H9 (cell line): ENCODE measurements at regions not wholly inside any gene's neighbourhood (a gene's known extent, or its start where the extent isn't known, plus 50 kb on each side); places are given as distances from the start of the nearest gene placed in this dataset.

Experiments
- DNase-seq: peaks from one replicate; pipeline ENCODE4 v3.0.0-alpha.2; 2017
- H2AFZ ChIP-seq: one replicate; pipeline ENCODE4 v1.6.1; 2013; ENCODE audit warnings: mild to moderate bottlenecking, low read length, control low read depth, moderate library complexity
- H2AK5ac ChIP-seq: 2 replicates; pipeline ENCODE4 v1.6.1; 2013; ENCODE audit warnings: low read length, control low read depth, mixed read lengths; ENCODE audit not compliant: insufficient read length
- H2BK120ac ChIP-seq: one replicate; pipeline ENCODE4 v1.6.1; 2013; ENCODE audit warnings: low read depth, mild to moderate bottlenecking, low read length, control low read depth, inconsistent platforms; ENCODE audit not compliant: poor library complexity, severe bottlenecking
- H2BK12ac ChIP-seq: 2 replicates; pipeline ENCODE4 v1.6.1; 2013; ENCODE audit warnings: low read length, control low read depth, mixed read lengths, low read depth; ENCODE audit not compliant: insufficient read length
- H2BK15ac ChIP-seq: 2 replicates; pipeline ENCODE4 v1.6.1; 2013; ENCODE audit warnings: low read depth, low read length, control low read depth
- H2BK20ac ChIP-seq: one replicate; pipeline ENCODE4 v1.6.1; 2013; ENCODE audit warnings: low read depth, mild to moderate bottlenecking, low read length, control low read depth, inconsistent platforms; ENCODE audit not compliant: poor library complexity, severe bottlenecking
- H2BK5ac ChIP-seq: 2 replicates; pipeline ENCODE4 v1.6.1; 2013; ENCODE audit warnings: low read length, control low read depth, mixed read lengths; ENCODE audit not compliant: insufficient read length
- H3K14ac ChIP-seq: 2 replicates; pipeline ENCODE4 v1.6.1; 2013; ENCODE audit warnings: low read length, control low read depth; ENCODE audit not compliant: insufficient read depth
- H3K18ac ChIP-seq: 2 replicates; pipeline ENCODE4 v1.6.1; 2013; ENCODE audit warnings: low read depth, mild to moderate bottlenecking, mixed read lengths, low read length, control low read depth; ENCODE audit not compliant: insufficient read length
- H3K23ac ChIP-seq: 2 replicates; pipeline ENCODE4 v1.6.1; 2013; ENCODE audit warnings: low read length, control low read depth, mixed read lengths, low read depth; ENCODE audit not compliant: insufficient read length
- H3K23me2 ChIP-seq: 2 replicates; pipeline ENCODE4 v1.6.1; 2013; ENCODE audit warnings: low read depth, mild to moderate bottlenecking, mixed read lengths, low read length, control low read depth; ENCODE audit not compliant: insufficient read length, poor library complexity, severe bottlenecking
- H3K27ac ChIP-seq: 2 replicates; pipeline ENCODE4 v1.5.1; 2013; ENCODE audit warnings: low read length, control low read depth, mixed read lengths, low read depth; ENCODE audit not compliant: insufficient read length
- H3K27me3 ChIP-seq: 2 replicates; pipeline ENCODE4 v1.6.1; 2013; ENCODE audit warnings: low read length, control low read depth, inconsistent platforms; ENCODE audit not compliant: insufficient read depth
- H3K4ac ChIP-seq: 2 replicates; pipeline ENCODE4 v1.6.1; 2013; ENCODE audit warnings: low read depth, mild to moderate bottlenecking, control low read depth, inconsistent platforms, low read length, moderate library complexity
- H3K4me1 ChIP-seq: 2 replicates; pipeline ENCODE4 v1.6.1; 2013; ENCODE audit warnings: low read length, control low read depth, inconsistent platforms; ENCODE audit not compliant: insufficient read depth
- H3K4me2 ChIP-seq: 2 replicates; pipeline ENCODE4 v1.6.1; 2013; ENCODE audit warnings: low read length, control low read depth, mixed read lengths; ENCODE audit not compliant: insufficient read length, insufficient read depth
- H3K56ac ChIP-seq: 2 replicates; pipeline ENCODE4 v1.6.1; 2013; ENCODE audit warnings: low read depth, mild to moderate bottlenecking, mixed read lengths, low read length, control low read depth; ENCODE audit not compliant: insufficient read length
- H3K79me1 ChIP-seq: 2 replicates; pipeline ENCODE4 v1.6.1; 2013; ENCODE audit warnings: low read depth, mild to moderate bottlenecking, moderate library complexity, low read length, control low read depth, inconsistent platforms; ENCODE audit not compliant: insufficient read depth, poor library complexity, severe bottlenecking
- H3K79me2 ChIP-seq: 2 replicates; pipeline ENCODE4 v1.6.1; 2013; ENCODE audit warnings: low read length, control low read depth, inconsistent platforms; ENCODE audit not compliant: insufficient read depth
- H3K9ac ChIP-seq: 2 replicates; pipeline ENCODE4 v1.6.1; 2013; ENCODE audit warnings: low read length, control low read depth, mixed read lengths; ENCODE audit not compliant: insufficient read length; ENCODE audit errors: extremely low read depth
- H3K9me3 ChIP-seq: one replicate; pipeline ENCODE4 v1.6.1; 2013; ENCODE audit warnings: low read depth, low read length, inconsistent platforms; ENCODE audit not compliant: control insufficient read depth
- H3T11ph ChIP-seq: one replicate; pipeline ENCODE4 v1.6.1; 2013; ENCODE audit warnings: mild to moderate bottlenecking, low read length, control low read depth, inconsistent platforms
- H4K20me1 ChIP-seq: one replicate; pipeline ENCODE4 v1.6.1; 2013; ENCODE audit not compliant: control insufficient read depth, insufficient read length, insufficient read depth
- H4K5ac ChIP-seq: 2 replicates; pipeline ENCODE4 v1.6.1; 2013; ENCODE audit warnings: low read depth, mild to moderate bottlenecking, mixed read lengths, low read length, control low read depth; ENCODE audit not compliant: insufficient read length
- H4K8ac ChIP-seq: replicated peaks from 2 replicates; pipeline ENCODE4 v1.6.1; 2013; ENCODE audit warnings: low read length, control low read depth, mixed read lengths, low read depth; ENCODE audit not compliant: insufficient read length
- H4K91ac ChIP-seq: 2 replicates; pipeline ENCODE4 v1.6.1; 2013; ENCODE audit warnings: low read depth, mild to moderate bottlenecking, moderate library complexity, mixed read lengths, low read length, control low read depth; ENCODE audit not compliant: insufficient read length
- H3K27ac Mint-ChIP-seq, 3 experiments: 2 replicates in 2 of 3; 3 replicates in 1 of 3; pipeline ENCODE4 v1.8.0; 2020 to 2021; ENCODE audit warnings: mixed read lengths in 3 of 3, mild to moderate bottlenecking in 1 of 3, moderate library complexity in 1 of 3
- H3K27me3 Mint-ChIP-seq: 2 replicates; pipeline ENCODE4 v1.8.0; 2021; ENCODE audit warnings: low read depth, mild to moderate bottlenecking, moderate library complexity, mixed read lengths
- H3K36me3 Mint-ChIP-seq, 3 experiments: 2 replicates in 2 of 3; 3 replicates in 1 of 3; pipeline ENCODE4 v1.8.0; 2020 to 2021; ENCODE audit warnings: low read depth in 3 of 3, mixed read lengths in 3 of 3; ENCODE audit not compliant: insufficient read depth in 1 of 3
- H3K4me1 Mint-ChIP-seq, 2 experiments: 2 replicates each; pipeline ENCODE4 v1.8.0; 2020; ENCODE audit warnings: mixed read lengths in 2 of 2
- H3K4me3 Mint-ChIP-seq, 2 experiments: 2 replicates in 1 of 2; 3 replicates in 1 of 2; pipeline ENCODE4 v1.8.0; 2020 to 2021; ENCODE audit warnings: mild to moderate bottlenecking in 2 of 2, mixed read lengths in 2 of 2, moderate library complexity in 1 of 2
- H3K9me3 Mint-ChIP-seq, 2 experiments: 2 replicates in 1 of 2; 3 replicates in 1 of 2; pipeline ENCODE4 v1.8.0; 2020; ENCODE audit warnings: mild to moderate bottlenecking in 2 of 2, mixed read lengths in 2 of 2, moderate library complexity in 1 of 2
- CTCF ChIP-seq: fragments of 200-600 bp; sonication (generic); conservative IDR thresholded peaks from 3 replicates; pipeline ENCODE4 v1.8.0; 2021; ENCODE audit warnings: antibody characterized with exemption, mild to moderate bottlenecking
- WGBS: extraction: QIAGEN DNeasy Blood & Tissue Kit; methylation state at CpG from one replicate; pipeline ENCODE4 v1.1.7; 2013; ENCODE audit warnings: missing lambda C conversion rate, low lambda C conversion rate, mixed read lengths; ENCODE audit not compliant: insufficient read length; ENCODE audit errors: extremely low coverage; 5-methylcytosine and 5-hydroxymethylcytosine counted together

GRCh38 chr18:11308499-11308898, 159.1 kb upstream of the PIEZO2 start:
- H2BK12ac ChIP-seq, result no peak overlapping the region
- no peak overlapping the region for H3K4ac ChIP-seq
- peaks cover 5 to 7% of the 10 kb centered on the region in 2 experiments; a peak in 3 of 5 replicates for H3K9me3 Mint-ChIP-seq
- H2BK20ac ChIP-seq, result no peak overlapping the region
- H3K27me3 ChIP-seq, result no peaks in the 10 kb centered on the region
- H4K5ac ChIP-seq, result no peak overlapping the region
- no peak overlapping the region for H3K14ac ChIP-seq
- H2AK5ac ChIP-seq, result no peak overlapping the region
- no peaks in the 10 kb centered on the region for H3K79me2 ChIP-seq
- H3K27ac Mint-ChIP-seq, result no peak overlapping the region
- H4K8ac ChIP-seq, result no peak overlapping the region
- no peak overlapping the region for H3K9ac ChIP-seq
- H2BK120ac ChIP-seq, result no peak overlapping the region
- no peak overlapping the region for H2BK5ac ChIP-seq
- H4K91ac ChIP-seq, result no peak overlapping the region
- H3K36me3 Mint-ChIP-seq, result peaks cover 0 to 6% (median 2%) of the 10 kb centered on the region in 3 experiments; a peak in 1 of 7 replicates
- H2BK15ac ChIP-seq, result no peak overlapping the region
- H4K20me1 ChIP-seq, result no peaks in the 10 kb centered on the region
- no peak for DNase-seq
- no peaks in the 10 kb centered on the region for H3K79me1 ChIP-seq
- H3K27ac ChIP-seq, result no peak overlapping the region
- H3K18ac ChIP-seq, result no peak overlapping the region
- H3K4me1 Mint-ChIP-seq, result peaks cover 10 to 12% of the 10 kb centered on the region in 2 experiments
- H3K23ac ChIP-seq, result no peak overlapping the region
- H3K27me3 Mint-ChIP-seq, result peaks cover 2% of the 10 kb centered on the region; the same call in 1 of the 2 replicates
- no peaks in the 10 kb centered on the region for H3K4me1 ChIP-seq
- no peak overlapping the region for H2AFZ ChIP-seq
- H3K23me2 ChIP-seq, result no peaks in the 10 kb centered on the region
- WGBS, result no CpG with 5 or more reads among the region's 5 CpGs
- H3K4me2 ChIP-seq, result no peak overlapping the region
- H3K4me3 Mint-ChIP-seq, result no peak overlapping the region
- TF ChIP-seq CTCF, result no peak
- H3K9me3 ChIP-seq, result no peaks in the 10 kb centered on the region
- H3K56ac ChIP-seq, result no peak overlapping the region
- no peak overlapping the region for H3T11ph ChIP-seq
